ENCODE measurements at regions not wholly inside any gene's neighbourhood (a gene's known extent, or its start where the extent isn't known, plus 50 kb on each side); places are given as distances from the start of the nearest gene placed in this dataset.

GRCh38 chr10:42934842-42935241, 142.0 kb upstream of the RET start:
- TF ChIP-seq CTCF (IDR thresholded peaks at IDR 0.05; ENCODE audit: low read depth, low read length) (no peak), MAX (IDR thresholded peaks at IDR 0.05; ENCODE audit: low read depth, low read length) (no peak), POLR2A (IDR thresholded peaks at IDR 0.05; ENCODE audit: extremely low read depth, insufficient read length) (no peak)
